ENCODE measurements at regions not wholly inside any gene's neighbourhood (a gene's known extent, or its start where the extent isn't known, plus 50 kb on each side); places are given as distances from the start of the nearest gene placed in this dataset.
"Not testable (repeated sequence)": the region's sequence is repeated elsewhere in the genome, so short reads cannot be mapped to it uniquely, and the experiment has no call there.

DNA sequence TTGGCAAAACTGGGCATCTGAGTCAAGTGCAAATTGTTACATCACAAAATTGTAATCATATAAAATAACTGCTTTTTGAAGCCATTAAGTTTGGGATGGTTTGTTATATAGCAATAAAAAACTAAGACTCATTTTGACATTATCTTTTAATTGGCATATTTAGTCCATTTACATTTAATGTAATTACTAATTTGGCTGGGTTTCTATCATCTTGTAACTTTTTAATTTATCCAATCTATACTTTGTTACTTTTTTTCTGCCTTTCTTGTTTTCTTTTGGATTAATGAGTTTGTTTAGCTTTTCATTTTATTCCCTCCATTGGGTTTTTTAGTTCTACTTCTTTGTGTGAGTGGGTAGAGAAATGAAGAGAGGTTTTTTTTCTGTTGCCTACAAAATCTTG, 76.3 kb downstream of the DRAM2 start:
- DNase-seq (ENCODE audit: low spot score) = no peak

DNA sequence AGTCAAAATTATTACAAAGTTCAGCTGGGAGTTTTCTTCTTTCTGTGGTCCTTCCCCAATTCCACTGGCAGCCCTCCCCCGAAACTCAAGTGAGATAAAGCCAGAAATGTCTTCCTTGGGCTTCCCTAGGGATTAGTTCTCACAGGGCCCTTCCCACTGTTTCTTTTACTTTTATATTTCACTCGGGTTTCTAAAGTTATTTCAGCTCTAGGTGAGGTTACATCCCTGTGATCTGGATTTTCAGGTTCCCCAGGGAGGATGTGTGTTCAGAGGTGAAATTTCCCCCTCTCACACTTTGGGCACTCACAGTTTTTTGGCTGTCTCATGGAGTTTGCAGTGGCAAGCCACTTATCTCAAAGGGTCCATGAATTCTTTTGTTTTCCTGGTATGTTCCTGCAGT, 77.3 kb downstream of the DRAM2 start:
- no peak for DNase-seq (ENCODE audit: low spot score)

DNA sequence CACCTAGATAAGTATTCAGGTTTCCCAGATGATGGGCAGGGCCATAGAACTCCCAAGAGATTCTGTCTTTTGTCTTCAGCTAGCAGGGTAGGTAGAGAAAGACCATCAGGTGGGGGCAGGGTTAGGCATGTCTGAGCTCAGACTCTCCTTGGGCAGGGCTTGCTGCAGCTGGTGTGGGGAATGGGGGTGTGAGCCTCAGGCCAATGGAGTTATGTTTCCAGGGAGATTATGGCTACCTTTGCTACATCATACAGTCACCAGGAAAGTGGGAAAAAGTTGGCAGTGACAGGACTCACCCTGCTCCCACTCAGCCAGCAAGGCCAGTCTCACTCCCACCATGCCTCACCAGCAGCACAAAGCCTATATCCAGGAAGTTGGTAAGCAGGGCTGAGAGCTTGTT, 77.8 kb downstream of the DRAM2 start:
- no peak for DNase-seq (ENCODE audit: low spot score)

DNA sequence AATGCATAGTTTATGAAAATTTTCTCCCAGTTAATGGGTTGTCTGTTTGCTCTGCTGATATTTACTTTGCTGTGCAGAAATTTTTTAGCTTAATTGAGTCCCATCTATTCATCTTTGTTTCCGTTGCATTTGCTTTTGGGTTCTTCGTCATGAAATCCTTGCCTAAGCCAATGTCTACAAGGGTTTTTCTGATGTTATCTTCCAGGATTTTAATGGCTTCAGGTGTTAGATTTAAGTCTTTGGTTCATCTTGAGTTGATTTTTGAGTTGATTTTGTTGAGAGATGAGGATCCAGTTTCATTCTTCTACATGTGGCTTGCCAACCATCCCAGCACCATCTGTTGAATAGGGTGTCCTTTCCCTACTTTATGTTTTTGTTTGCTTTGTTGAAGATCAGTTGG, 85.2 kb downstream of the DRAM2 start:
- DNase-seq (ENCODE audit: low spot score) = no peak

DNA sequence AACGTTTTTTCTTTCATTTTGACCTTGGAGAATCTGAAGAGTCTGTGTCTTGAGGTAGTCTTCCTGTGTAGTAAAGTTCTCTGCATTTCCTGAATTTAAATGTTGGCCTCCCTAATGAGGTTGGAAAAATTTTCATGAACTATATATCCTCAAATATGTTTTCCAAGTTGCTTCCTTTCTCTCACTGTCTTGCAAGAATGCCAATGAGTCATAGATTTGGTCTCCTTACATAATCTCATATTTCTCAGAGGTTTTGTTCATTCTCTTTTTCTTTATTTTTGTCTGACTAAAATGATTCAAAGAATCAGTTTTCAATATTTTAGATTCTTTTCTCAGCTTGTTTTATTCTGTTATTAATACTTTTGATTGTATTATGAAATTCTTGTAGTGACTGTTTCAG, 87.6 kb downstream of the DRAM2 start:
- no peak for DNase-seq (ENCODE audit: low spot score)

DNA sequence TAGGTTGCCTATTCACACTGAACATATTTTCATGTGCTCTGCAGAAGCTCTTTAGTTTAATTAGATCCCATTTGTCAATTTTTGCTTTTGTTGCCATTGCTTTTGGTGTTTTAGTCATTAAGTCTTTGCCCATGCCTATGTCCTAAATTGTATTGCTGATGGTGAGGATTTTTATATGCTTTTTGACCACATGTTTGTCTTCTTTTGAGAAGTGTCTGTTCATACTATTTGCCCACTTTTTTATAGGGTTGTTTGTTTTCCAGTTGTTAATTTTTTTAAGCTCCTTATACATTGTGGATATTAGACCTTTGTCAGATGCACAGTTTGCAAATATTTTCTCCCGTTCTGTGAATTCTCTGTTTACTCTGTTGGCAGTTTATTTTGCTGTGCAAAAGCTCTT, 84.5 kb upstream of the LRIF1 start:
- not testable (repeated sequence) for DNase-seq (ENCODE audit: low spot score)

DNA sequence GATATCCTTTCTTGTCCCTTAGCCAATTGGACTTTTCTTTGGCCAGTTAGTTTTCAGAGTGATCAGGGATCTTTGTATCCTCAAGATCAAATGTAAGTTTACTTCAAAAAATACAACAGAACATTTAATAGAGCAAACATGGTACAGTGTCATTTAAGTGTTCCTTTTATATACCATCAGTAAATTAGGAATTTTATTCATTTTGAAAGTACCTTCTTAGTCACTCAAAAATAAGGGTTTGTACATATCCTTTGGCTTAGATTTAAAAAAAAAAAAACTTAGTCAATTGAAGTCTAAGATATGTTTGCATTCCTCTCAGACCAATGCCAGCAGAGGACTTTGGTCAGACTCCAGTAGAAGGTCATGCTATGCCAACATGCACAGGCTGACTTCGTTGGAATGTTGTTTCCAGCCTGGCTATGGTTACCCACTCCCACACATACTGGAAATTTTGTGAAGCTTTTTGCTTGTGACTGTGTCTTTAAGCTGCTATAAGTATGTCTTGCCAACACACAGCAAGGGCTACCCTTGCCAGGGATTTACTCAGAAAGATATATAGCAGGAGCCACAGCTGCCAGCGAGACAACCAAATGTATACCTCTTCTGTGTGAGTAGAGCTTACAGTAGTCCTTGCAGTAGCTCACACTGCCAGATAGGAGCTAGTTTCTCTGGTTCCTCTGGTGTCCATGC, 81.5 kb upstream of the LRIF1 start:
- no peak for DNase-seq (ENCODE audit: low spot score)

DNA sequence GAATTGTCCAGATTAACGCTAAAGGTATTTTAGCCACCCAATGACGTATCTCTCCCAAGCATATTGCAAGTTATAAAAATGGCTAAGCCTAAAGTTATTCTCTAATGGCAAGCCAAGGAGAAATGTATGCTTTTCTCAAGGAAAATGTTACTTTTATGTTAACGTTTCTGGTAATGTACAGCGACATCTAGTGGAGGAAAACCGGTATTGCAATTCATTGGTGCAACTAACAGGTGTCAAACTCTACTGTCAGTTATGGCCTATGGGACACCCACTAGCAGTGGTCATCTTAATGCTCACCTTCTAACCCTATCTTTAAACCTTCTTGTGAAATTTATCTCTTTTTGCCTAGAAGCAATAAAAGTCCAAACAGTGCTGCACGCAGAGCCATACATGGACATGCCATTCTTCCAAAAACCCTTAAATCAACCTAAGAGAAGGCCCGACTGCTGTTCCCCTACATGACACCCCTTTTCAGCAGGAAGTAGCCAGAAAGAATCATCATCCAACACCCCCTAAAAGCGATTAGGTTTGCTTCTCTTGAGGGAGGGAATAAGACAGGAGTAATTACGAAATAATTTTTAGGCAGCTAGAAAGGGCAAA, 68.7 kb upstream of the LRIF1 start:
- DNase-seq (ENCODE audit: low spot score) = peak; percentile 25

DNA sequence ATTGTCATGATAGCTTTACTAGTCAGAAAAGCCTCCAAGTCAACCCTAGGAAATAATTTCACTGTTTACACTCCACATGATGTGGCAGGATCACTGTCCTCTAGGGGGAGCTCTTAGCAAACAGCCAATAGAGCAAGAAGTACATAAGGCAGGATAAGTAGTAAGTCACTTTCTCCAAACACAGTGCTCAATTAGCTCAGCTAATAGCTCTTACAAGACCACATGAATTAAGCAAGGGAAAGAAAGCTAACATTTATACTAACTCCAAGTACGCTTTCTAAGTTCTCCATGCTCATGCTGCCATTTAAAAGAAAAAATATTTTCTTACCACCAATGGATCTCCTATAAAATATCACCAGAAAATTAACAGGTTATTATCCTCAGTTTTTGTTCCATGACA, 66.9 kb upstream of the LRIF1 start:
- peak; percentile 49 for DNase-seq (ENCODE audit: low spot score)

DNA sequence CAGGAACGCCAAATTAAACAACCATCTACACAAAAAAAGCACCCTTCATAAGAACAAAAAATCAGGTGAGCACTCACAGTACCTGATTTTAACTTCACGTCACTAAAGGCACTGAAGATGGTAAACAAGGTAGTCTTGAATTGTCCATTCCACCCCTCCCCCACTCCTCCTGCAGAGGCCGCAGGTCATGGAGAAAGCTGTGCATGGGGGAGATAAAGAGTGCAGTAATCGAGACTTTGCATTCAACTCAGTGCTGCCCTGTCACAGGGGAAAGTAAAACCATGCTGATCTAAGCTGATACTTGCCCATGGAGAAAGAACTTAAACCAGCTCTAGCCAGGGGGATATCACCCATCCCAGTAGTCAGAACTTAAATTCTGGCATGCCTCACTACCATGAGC, 61.4 kb upstream of the LRIF1 start:
- no peak for DNase-seq (ENCODE audit: low spot score)

DNA sequence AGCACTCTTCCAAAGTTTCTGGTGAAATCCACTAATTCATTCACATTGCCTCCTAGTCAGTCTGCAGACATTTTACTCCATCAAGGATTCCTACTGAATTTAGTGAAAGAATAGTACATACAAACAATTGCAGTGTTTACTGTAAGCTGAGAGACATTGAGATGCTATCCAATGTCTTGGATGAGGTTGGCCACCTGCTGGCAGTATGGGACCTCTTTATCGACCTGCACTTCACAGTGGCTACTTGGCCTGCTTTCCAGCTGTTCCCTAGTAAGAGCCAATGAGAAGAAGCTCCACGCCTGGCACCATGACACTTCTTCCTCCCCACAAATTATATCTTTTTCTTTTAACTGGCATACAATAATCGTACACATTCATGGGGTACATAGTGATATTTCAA, 51.5 kb upstream of the LRIF1 start:
- DNase-seq (ENCODE audit: low spot score) = no peak
